Middle frontal gyrus (tissue), 1 donor: ENCODE measurements at regions not wholly inside any gene's neighbourhood (a gene's known extent, or its start where the extent isn't known, plus 50 kb on each side); places are given as distances from the start of the nearest gene placed in this dataset.
"Not testable (repeated sequence)": the region's sequence is repeated elsewhere in the genome, so short reads cannot be mapped to it uniquely, and the experiment has no call there.

Experiments used
- DNase-seq: peaks from one replicate; pipeline ENCODE4 v3.0.0-alpha.2; 2015; ENCODE audit warnings: low spot score; ENCODE audit errors: extremely low spot score

- DNase-seq, result no peak
Observed at GRCh38 chr2:228532233-228532632, 350.7 kb upstream of the SPHKAP start.

GRCh38 chr2:228527197-228527881, 345.9 kb upstream of the SPHKAP start:
- no peak for DNase-seq

- DNase-seq, result no peak
Observed at GRCh38 chr2:228526687-228527086, 345.2 kb upstream of the SPHKAP start.

GRCh38 chr2:228522977-228523376, 341.5 kb upstream of the SPHKAP start:
- DNase-seq, result no peak

- DNase-seq, result no peak
Observed at GRCh38 chr2:228522276-228522675, 340.8 kb upstream of the SPHKAP start.

GRCh38 chr2:228519561-228519960, 338.1 kb upstream of the SPHKAP start:
- DNase-seq, result no peak

- no peak for DNase-seq
Observed at GRCh38 chr2:228516019-228516418, 334.5 kb upstream of the SPHKAP start.

GRCh38 chr2:228513480-228513879, 332.0 kb upstream of the SPHKAP start:
- DNase-seq, result not testable (repeated sequence)

GRCh38 chr2:228509021-228509420, 327.5 kb upstream of the SPHKAP start:
- no peak for DNase-seq

- DNase-seq, result no peak
Observed at GRCh38 chr2:228507870-228508269, 326.4 kb upstream of the SPHKAP start.

GRCh38 chr2:228507231-228507824, 325.8 kb upstream of the SPHKAP start:
- DNase-seq, result no peak

GRCh38 chr2:228503731-228504130, 322.2 kb upstream of the SPHKAP start:
- no peak for DNase-seq

GRCh38 chr2:228493852-228494251, 312.4 kb upstream of the SPHKAP start:
- DNase-seq, result no peak

GRCh38 chr2:228479014-228479413, 297.5 kb upstream of the SPHKAP start:
- DNase-seq, result no peak

- DNase-seq, result no peak
Observed at GRCh38 chr2:228474466-228474865, 293.0 kb upstream of the SPHKAP start.

- no peak for DNase-seq
Observed at GRCh38 chr2:228469721-228470120, 288.2 kb upstream of the SPHKAP start.

- DNase-seq, result no peak
Observed at GRCh38 chr2:228466851-228467250, 285.4 kb upstream of the SPHKAP start.

GRCh38 chr2:228465408-228465807, 283.9 kb upstream of the SPHKAP start:
- no peak for DNase-seq

- DNase-seq, result no peak
Observed at GRCh38 chr2:228458364-228458763, 276.9 kb upstream of the SPHKAP start.

- DNase-seq, result no peak
Observed at GRCh38 chr2:228447266-228447915, 265.9 kb upstream of the SPHKAP start.

GRCh38 chr2:228446734-228447133, 265.2 kb upstream of the SPHKAP start:
- DNase-seq, result no peak

- DNase-seq, result no peak
Observed at GRCh38 chr2:228444161-228444560, 262.7 kb upstream of the SPHKAP start.

- DNase-seq, result no peak
Observed at GRCh38 chr2:228433721-228434120, 252.2 kb upstream of the SPHKAP start.
